Effector memory CD4-positive, alpha-beta T cell (primary cell): ENCODE measurements at regions not wholly inside any gene's neighbourhood (a gene's known extent, or its start where the extent isn't known, plus 50 kb on each side); places are given as distances from the start of the nearest gene placed in this dataset.
"Not testable (repeated sequence)": the region's sequence is repeated elsewhere in the genome, so short reads cannot be mapped to it uniquely, and the experiment has no call there.

Source experiments
- DNase-seq, 3 donors: peaks; one replicate each; pipeline ENCODE4 v3.0.0-alpha.2; 2020
- H3K27ac ChIP-seq: 2 replicates; pipeline ENCODE4 v1.7.0; 2013; ENCODE audit warnings: mild to moderate bottlenecking, low read length, moderate library complexity; ENCODE audit not compliant: insufficient read depth, poor library complexity, severe bottlenecking
- H3K27me3 ChIP-seq: replicated peaks from 2 replicates; pipeline ENCODE4 v1.7.0; 2013; ENCODE audit warnings: mild to moderate bottlenecking, low read length; ENCODE audit not compliant: insufficient read depth, control insufficient read depth, poor library complexity, severe bottlenecking
- H3K36me3 ChIP-seq: 2 replicates; pipeline ENCODE4 v1.7.0; 2013; ENCODE audit warnings: mild to moderate bottlenecking, low read length, moderate library complexity; ENCODE audit not compliant: control insufficient read depth, insufficient read depth
- H3K4me1 ChIP-seq: 2 replicates; pipeline ENCODE4 v1.7.0; 2013; ENCODE audit warnings: low read length, mild to moderate bottlenecking; ENCODE audit not compliant: control insufficient read depth, insufficient read depth, poor library complexity, severe bottlenecking
- H3K4me3 ChIP-seq: 2 replicates; pipeline ENCODE4 v1.7.0; 2013; ENCODE audit warnings: low read length, low read depth, mild to moderate bottlenecking; ENCODE audit not compliant: insufficient read depth, poor library complexity, severe bottlenecking
- H3K9me3 ChIP-seq: 2 replicates; pipeline ENCODE4 v1.7.0; 2013; ENCODE audit warnings: mild to moderate bottlenecking, low read length, moderate library complexity; ENCODE audit not compliant: control insufficient read depth

- no peak overlapping the region for H3K27ac ChIP-seq
- no peaks in the 10 kb centered on the region for H3K27me3 ChIP-seq
- no peaks in the 10 kb centered on the region for H3K36me3 ChIP-seq
- H3K4me1 ChIP-seq, result no peaks in the 10 kb centered on the region
- no peaks in the 10 kb centered on the region for H3K9me3 ChIP-seq
- no peak for DNase-seq
- no peak overlapping the region for H3K4me3 ChIP-seq
These were observed 141.1 kb downstream of the CRLF2 start for GRCh38 chrX:1071351-1071750.

GRCh38 chrX:1062351-1062750 is 150.1 kb downstream of the CRLF2 start:
- no peaks in the 10 kb centered on the region for H3K27me3 ChIP-seq
- H3K4me3 ChIP-seq, result no peak overlapping the region
- no peaks in the 10 kb centered on the region for H3K4me1 ChIP-seq
- no peaks in the 10 kb centered on the region for H3K9me3 ChIP-seq
- H3K36me3 ChIP-seq, result no peaks in the 10 kb centered on the region
- H3K27ac ChIP-seq, result no peak overlapping the region
- DNase-seq, result no peak

- H3K4me1 ChIP-seq, result no peaks in the 10 kb centered on the region
- no peak for DNase-seq
- H3K9me3 ChIP-seq, result no peaks in the 10 kb centered on the region
- H3K4me3 ChIP-seq, result no peak overlapping the region
- H3K27me3 ChIP-seq, result no peaks in the 10 kb centered on the region
- no peaks in the 10 kb centered on the region for H3K36me3 ChIP-seq
- no peak overlapping the region for H3K27ac ChIP-seq
These were observed 151.9 kb downstream of the CRLF2 start for GRCh38 chrX:1060562-1060960.

GRCh38 chrX:1059576-1060561 is 152.6 kb downstream of the CRLF2 start:
- DNase-seq, result no peak
- H3K27me3 ChIP-seq, result no peaks in the 10 kb centered on the region
- no peaks in the 10 kb centered on the region for H3K4me1 ChIP-seq
- no peaks in the 10 kb centered on the region for H3K9me3 ChIP-seq
- no peak overlapping the region for H3K4me3 ChIP-seq
- no peaks in the 10 kb centered on the region for H3K36me3 ChIP-seq
- H3K27ac ChIP-seq, result no peak overlapping the region

- H3K27me3 ChIP-seq, H3K27ac ChIP-seq, H3K36me3 ChIP-seq, H3K4me3 ChIP-seq, H3K9me3 ChIP-seq, H3K4me1 ChIP-seq, DNase-seq: not testable (repeated sequence)
These were observed 158.8 kb downstream of the CRLF2 start for GRCh38 chrX:1053600-1053999.

GRCh38 chrX:1053072-1053471 is 159.4 kb downstream of the CRLF2 start:
- peaks cover 7% of the 10 kb centered on the region for H3K9me3 ChIP-seq
- no peak for DNase-seq
- H3K4me1 ChIP-seq, result no peaks in the 10 kb centered on the region
- H3K36me3 ChIP-seq, result no peaks in the 10 kb centered on the region
- H3K27me3 ChIP-seq, result no peaks in the 10 kb centered on the region
- no peak overlapping the region for H3K4me3 ChIP-seq
- no peak overlapping the region for H3K27ac ChIP-seq

- H3K27ac ChIP-seq, result no peak overlapping the region
- H3K9me3 ChIP-seq, result peaks cover 7% of the 10 kb centered on the region
- no peak for DNase-seq
- H3K4me3 ChIP-seq, result no peak overlapping the region
- no peaks in the 10 kb centered on the region for H3K36me3 ChIP-seq
- H3K27me3 ChIP-seq, result no peaks in the 10 kb centered on the region
- H3K4me1 ChIP-seq, result no peaks in the 10 kb centered on the region
These were observed 160.4 kb downstream of the CRLF2 start for GRCh38 chrX:1052021-1052420.

- DNase-seq, result no peak
- no peaks in the 10 kb centered on the region for H3K27me3 ChIP-seq
- H3K36me3 ChIP-seq, result no peaks in the 10 kb centered on the region
- H3K9me3 ChIP-seq, result peaks cover 7% of the 10 kb centered on the region
- H3K27ac ChIP-seq, result no peak overlapping the region
- H3K4me1 ChIP-seq, result no peaks in the 10 kb centered on the region
- H3K4me3 ChIP-seq, result no peak overlapping the region
These were observed 161.0 kb downstream of the CRLF2 start for GRCh38 chrX:1051421-1051820.

- no peak overlapping the region for H3K27ac ChIP-seq
These were observed 166.7 kb downstream of the CRLF2 start for GRCh38 chrX:1045680-1046314.

GRCh38 chrX:1041091-1041490 is 171.4 kb downstream of the CRLF2 start:
- no peak overlapping the region for H3K4me3 ChIP-seq
- H3K27me3 ChIP-seq, result no peaks in the 10 kb centered on the region
- H3K9me3 ChIP-seq, result peaks cover 7% of the 10 kb centered on the region
- H3K36me3 ChIP-seq, result no peaks in the 10 kb centered on the region
- DNase-seq, result no peak
- no peaks in the 10 kb centered on the region for H3K4me1 ChIP-seq
- H3K27ac ChIP-seq, result no peak overlapping the region

More at GRCh38 chrX:1045680-1046314, 166.7 kb downstream of the CRLF2 start:
- H3K27me3 ChIP-seq, result no peaks in the 10 kb centered on the region
- no peaks in the 10 kb centered on the region for H3K4me1 ChIP-seq
- H3K36me3 ChIP-seq, result no peaks in the 10 kb centered on the region
- H3K9me3 ChIP-seq, result peaks cover 4% of the 10 kb centered on the region
- no peak for DNase-seq
- H3K4me3 ChIP-seq, result no peak overlapping the region
